ENCODE measurements at regions not wholly inside any gene's neighbourhood (a gene's known extent, or its start where the extent isn't known, plus 50 kb on each side); places are given as distances from the start of the nearest gene placed in this dataset.

DNA sequence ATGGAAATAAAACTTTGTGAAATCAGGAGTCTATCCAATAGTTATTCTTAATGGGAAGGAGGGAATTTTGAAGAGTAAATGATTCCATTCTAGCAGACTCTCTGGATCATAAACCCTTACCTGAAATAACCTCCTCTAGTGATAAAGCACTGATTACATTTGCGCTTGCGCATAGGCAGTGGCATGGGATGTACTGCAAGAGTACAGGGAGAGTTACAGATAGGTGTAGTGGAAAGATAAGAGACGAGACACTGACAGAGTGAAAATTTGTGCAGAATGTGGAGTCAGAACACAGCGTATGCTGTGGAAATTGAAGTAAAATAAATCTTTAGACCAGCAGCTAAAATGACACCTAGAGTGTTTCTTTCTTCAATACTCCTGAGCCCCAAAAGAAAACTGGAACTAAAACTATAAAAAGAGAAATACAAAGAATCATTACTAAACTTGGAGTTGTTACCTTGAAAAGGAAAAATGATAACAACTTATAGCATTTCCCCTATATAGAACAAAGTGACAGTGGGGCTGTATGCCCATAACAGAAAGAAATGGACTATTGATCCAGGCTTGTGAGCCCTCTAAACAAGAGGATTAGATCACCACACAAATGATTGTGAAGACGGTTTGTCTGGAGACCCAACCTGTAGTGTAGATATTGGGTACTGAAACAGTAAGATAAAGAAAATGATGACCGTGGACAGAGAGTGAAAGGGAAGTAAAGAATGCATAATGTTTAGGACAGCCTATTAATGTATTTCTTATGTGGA lies 1471.2 kb upstream of the NUDT12 start:
- TF ChIP-seq, protein P1, sequence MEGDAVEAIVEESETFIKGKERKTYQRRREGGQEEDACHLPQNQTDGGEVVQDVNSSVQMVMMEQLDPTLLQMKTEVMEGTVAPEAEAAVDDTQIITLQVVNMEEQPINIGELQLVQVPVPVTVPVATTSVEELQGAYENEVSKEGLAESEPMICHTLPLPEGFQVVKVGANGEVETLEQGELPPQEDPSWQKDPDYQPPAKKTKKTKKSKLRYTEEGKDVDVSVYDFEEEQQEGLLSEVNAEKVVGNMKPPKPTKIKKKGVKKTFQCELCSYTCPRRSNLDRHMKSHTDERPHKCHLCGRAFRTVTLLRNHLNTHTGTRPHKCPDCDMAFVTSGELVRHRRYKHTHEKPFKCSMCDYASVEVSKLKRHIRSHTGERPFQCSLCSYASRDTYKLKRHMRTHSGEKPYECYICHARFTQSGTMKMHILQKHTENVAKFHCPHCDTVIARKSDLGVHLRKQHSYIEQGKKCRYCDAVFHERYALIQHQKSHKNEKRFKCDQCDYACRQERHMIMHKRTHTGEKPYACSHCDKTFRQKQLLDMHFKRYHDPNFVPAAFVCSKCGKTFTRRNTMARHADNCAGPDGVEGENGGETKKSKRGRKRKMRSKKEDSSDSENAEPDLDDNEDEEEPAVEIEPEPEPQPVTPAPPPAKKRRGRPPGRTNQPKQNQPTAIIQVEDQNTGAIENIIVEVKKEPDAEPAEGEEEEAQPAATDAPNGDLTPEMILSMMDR (conservative IDR thresholded peaks at IDR 0.05) = no peak
- TF ChIP-seq ZFX (IDR thresholded peaks at IDR 0.05) = no peak
